ENCODE measurements at regions not wholly inside any gene's neighbourhood (a gene's known extent, or its start where the extent isn't known, plus 50 kb on each side); places are given as distances from the start of the nearest gene placed in this dataset.

DNA sequence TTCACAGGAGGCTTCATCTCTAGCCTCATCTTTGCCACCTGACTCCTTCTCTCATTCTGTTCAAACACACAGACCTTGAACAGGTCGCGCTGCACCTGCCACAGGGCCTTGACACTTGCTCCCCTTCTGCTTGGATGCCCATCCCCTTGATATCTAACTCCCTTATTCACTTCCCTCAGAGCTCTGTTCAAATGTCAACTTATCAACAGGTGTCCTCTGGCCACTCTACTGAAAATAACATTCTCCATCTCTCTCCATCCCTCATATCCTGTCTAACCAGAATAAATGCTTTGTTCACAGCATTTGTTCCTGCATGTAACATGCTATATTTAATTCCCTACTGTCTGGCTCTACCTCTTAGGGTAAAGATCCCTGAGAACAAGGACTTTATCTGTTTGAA is 67.2 kb upstream of the DRD2 start:
- H3K4me1 ChIP-seq (ENCODE audit: low read depth, poor library complexity, severe bottlenecking) = no peaks in the 10 kb centered on the region
- H3K4me2 ChIP-seq = no peak overlapping the region
- TF ChIP-seq, protein P1, sequence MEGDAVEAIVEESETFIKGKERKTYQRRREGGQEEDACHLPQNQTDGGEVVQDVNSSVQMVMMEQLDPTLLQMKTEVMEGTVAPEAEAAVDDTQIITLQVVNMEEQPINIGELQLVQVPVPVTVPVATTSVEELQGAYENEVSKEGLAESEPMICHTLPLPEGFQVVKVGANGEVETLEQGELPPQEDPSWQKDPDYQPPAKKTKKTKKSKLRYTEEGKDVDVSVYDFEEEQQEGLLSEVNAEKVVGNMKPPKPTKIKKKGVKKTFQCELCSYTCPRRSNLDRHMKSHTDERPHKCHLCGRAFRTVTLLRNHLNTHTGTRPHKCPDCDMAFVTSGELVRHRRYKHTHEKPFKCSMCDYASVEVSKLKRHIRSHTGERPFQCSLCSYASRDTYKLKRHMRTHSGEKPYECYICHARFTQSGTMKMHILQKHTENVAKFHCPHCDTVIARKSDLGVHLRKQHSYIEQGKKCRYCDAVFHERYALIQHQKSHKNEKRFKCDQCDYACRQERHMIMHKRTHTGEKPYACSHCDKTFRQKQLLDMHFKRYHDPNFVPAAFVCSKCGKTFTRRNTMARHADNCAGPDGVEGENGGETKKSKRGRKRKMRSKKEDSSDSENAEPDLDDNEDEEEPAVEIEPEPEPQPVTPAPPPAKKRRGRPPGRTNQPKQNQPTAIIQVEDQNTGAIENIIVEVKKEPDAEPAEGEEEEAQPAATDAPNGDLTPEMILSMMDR (conservative IDR thresholded peaks at IDR 0.05; ENCODE audit: low read depth, low read length) = no peak
- no peak overlapping the region for H3K27ac ChIP-seq
- no peak overlapping the region for H3K4me3 ChIP-seq (IDR thresholded peaks at IDR 0.05; ENCODE audit: insufficient read depth, low read depth, low read length)
- no peaks in the 10 kb centered on the region for H3K36me3 ChIP-seq (ENCODE audit: insufficient read depth)
- H3K9ac ChIP-seq = no peak overlapping the region
- H3K79me2 ChIP-seq (ENCODE audit: insufficient read depth, low read depth) = no peaks in the 10 kb centered on the region
- H4K20me1 ChIP-seq (ENCODE audit: insufficient read depth) = no peaks in the 10 kb centered on the region
- H2AFZ ChIP-seq (ENCODE audit: low read depth) = no peak overlapping the region
- no peaks in the 10 kb centered on the region for H3K27me3 ChIP-seq (ENCODE audit: insufficient read depth, low read depth)

DNA sequence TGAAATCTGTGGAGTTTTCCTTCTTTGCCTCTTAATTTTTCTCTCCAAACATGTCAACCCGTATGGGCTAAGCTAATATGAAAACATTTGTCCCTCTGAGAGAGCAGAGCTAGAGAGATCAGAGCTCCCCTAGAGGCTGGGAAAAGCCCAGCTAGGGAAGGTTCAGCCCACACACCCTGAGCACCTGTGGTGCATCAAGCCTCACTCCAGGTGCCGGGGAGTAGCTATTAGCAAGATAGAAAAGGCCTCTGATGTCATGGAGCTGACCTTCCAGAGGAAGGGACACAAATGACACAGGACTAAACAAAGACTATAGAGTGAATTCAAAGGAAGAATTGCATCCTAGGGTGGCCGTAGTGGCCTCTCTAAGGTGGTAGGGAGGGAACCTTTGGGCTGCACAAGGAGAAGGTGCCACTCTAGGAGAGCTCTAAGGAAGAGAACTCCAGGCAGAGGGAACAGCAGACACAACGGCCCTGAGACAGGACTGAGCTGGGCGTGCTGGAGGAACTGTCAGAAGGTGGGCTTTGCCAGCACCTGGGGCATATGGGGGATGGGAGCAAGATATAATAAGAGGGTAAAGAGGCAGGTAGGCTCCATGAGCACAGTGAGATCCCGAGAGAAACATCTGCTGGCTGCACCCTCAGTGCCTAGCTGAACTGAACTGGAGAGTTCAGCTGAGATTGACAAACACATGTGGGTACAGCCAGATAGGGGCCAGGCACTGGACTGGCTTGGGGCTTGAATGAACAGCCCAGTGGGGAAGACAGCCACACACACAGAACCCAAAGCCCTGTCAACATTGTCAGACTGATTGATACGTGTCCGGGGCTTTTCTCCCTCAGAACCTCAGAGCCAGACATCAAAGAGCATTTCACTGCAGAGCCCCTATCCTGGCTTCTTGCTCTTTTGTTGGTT is 65.5 kb upstream of the DRD2 start:
- no peaks in the 10 kb centered on the region for H3K27me3 ChIP-seq (ENCODE audit: insufficient read depth, low read depth)
- no peak overlapping the region for H2AFZ ChIP-seq (ENCODE audit: low read depth)
- TF ChIP-seq, protein P1 (conservative IDR thresholded peaks at IDR 0.05; ENCODE audit: low read depth, low read length) = no peak
- no peak overlapping the region for H3K27ac ChIP-seq
- no peak overlapping the region for H3K4me3 ChIP-seq (IDR thresholded peaks at IDR 0.05; ENCODE audit: insufficient read depth, low read depth, low read length)
- H3K9ac ChIP-seq = no peak overlapping the region
- H4K20me1 ChIP-seq (ENCODE audit: insufficient read depth) = no peaks in the 10 kb centered on the region
- H3K4me2 ChIP-seq = no peak overlapping the region
- no peaks in the 10 kb centered on the region for H3K36me3 ChIP-seq (ENCODE audit: insufficient read depth)
- no peaks in the 10 kb centered on the region for H3K79me2 ChIP-seq (ENCODE audit: insufficient read depth, low read depth)
- H3K4me1 ChIP-seq (ENCODE audit: low read depth, poor library complexity, severe bottlenecking) = no peaks in the 10 kb centered on the region

DNA sequence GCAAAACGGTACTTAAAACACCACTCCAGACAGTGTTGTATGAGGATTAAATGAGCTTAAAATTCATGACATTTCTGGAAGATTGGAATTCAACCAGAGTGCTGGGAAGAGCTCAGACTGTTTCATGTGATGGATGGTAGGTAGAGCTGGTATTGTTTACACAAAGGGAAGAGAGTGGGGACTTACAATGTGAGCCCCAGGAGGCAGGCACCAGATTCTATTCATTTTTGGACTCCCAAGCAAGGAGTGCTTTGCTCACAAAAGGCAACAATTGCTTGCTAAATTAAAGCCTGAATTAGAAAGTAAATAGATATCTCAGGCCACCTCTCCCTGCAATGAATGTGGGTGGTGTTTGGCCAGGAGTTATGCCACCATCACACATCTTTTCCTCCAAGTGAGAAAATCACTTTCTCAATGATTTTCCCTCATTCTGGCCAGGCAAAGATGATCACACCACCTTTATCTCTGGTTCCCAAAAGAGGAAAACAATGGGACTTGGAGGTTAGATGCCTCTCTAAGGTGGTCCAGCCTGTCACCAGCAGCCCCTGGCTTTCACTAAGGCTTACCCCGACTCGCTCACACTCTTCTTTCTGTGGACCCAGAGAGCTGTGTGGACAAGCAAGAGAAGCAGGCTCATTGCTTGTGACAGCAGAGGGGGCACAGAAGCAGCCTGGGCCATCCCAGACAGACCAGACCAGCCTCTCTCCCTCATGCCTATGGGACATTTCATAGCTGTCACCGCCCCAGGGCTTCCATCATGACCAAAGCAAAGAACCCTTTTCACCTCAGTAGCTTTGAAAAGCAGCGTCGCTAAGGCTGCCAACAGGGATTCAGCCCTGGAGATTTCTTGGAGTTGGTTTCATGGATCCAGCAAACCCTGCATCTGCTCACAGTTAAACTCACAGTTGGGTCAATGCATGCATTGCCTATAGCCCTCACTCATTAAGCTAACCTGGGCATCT is 63.5 kb upstream of the DRD2 start:
- no peak overlapping the region for H3K27ac ChIP-seq
- TF ChIP-seq, protein P1 (conservative IDR thresholded peaks at IDR 0.05; ENCODE audit: low read depth, low read length) = no peak
- H3K4me2 ChIP-seq = no peak overlapping the region
- no peaks in the 10 kb centered on the region for H3K36me3 ChIP-seq (ENCODE audit: insufficient read depth)
- no peak overlapping the region for H2AFZ ChIP-seq (ENCODE audit: low read depth)
- no peaks in the 10 kb centered on the region for H3K79me2 ChIP-seq (ENCODE audit: insufficient read depth, low read depth)
- H4K20me1 ChIP-seq (ENCODE audit: insufficient read depth) = no peaks in the 10 kb centered on the region
- no peaks in the 10 kb centered on the region for H3K27me3 ChIP-seq (ENCODE audit: insufficient read depth, low read depth)
- no peaks in the 10 kb centered on the region for H3K4me1 ChIP-seq (ENCODE audit: low read depth, poor library complexity, severe bottlenecking)
- no peak overlapping the region for H3K9ac ChIP-seq
- no peak overlapping the region for H3K4me3 ChIP-seq (IDR thresholded peaks at IDR 0.05; ENCODE audit: insufficient read depth, low read depth, low read length)

DNA sequence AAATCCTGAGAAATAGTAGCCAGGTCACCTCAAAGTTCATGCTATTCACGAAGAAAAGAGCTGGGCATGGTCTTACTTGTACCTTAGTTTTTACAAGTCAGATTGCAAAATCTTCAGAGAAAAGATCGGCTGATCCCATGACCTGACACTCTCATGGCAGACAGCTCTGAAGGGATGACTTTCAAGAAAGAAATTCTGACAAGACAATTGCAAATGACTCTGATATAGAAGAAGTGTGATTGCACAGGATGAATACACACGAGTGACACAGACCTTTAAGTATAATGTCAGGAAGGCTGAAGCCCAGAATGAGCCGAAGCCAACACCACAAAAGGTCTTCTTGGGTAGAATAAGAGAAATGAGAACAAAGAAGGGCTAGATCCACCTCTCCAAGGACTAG is 59.4 kb upstream of the DRD2 start:
- Histone ChIP-seq H3K4me3 (IDR thresholded peaks at IDR 0.05; ENCODE audit: insufficient read depth, low read depth, low read length) (no peak overlapping the region), H3K79me2 (ENCODE audit: insufficient read depth, low read depth) (no peaks in the 10 kb centered on the region), H3K9ac (no peak overlapping the region), H3K4me1 (ENCODE audit: low read depth, poor library complexity, severe bottlenecking) (no peaks in the 10 kb centered on the region), H2AFZ (ENCODE audit: low read depth) (no peak overlapping the region), H3K4me2 (no peak overlapping the region), H3K27me3 (ENCODE audit: insufficient read depth, low read depth) (no peaks in the 10 kb centered on the region), H3K36me3 (ENCODE audit: insufficient read depth) (no peaks in the 10 kb centered on the region), H4K20me1 (ENCODE audit: insufficient read depth) (no peaks in the 10 kb centered on the region), H3K27ac (no peak overlapping the region)
- TF ChIP-seq, protein P1 (conservative IDR thresholded peaks at IDR 0.05; ENCODE audit: low read depth, low read length) = no peak
